Bronchial epithelial cell (primary cell): ENCODE measurements at regions not wholly inside any gene's neighbourhood (a gene's known extent, or its start where the extent isn't known, plus 50 kb on each side); places are given as distances from the start of the nearest gene placed in this dataset.

Source experiments
- DNase-seq: peaks from one replicate; pipeline ENCODE4 v3.0.0-alpha.2; 2010; ENCODE audit warnings: low read depth
- FAIRE-seq: peaks from 2 replicates; lab custom pipeline; 2011; peaks lifted over from hg19 to GRCh38; lab: Jason Lieb, UNC
- H3K27me3 ChIP-seq: 2 replicates; pipeline ENCODE4 v1.5.1; 2011; ENCODE audit warnings: low read length; ENCODE audit not compliant: control insufficient read depth, insufficient read depth
- H3K36me3 ChIP-seq: 2 replicates; pipeline ENCODE4 v1.5.1; 2011; ENCODE audit warnings: low read length; ENCODE audit not compliant: control insufficient read depth, insufficient read depth
- H3K4me3 ChIP-seq: 2 replicates; pipeline ENCODE4 v1.5.1; 2011; ENCODE audit warnings: mild to moderate bottlenecking, low read depth, low read length, control low read depth
- TF ChIP-seq, protein P1 (sequence below): IDR thresholded peaks from 2 replicates; pipeline ENCODE4 v1.5.1; 2011; ENCODE audit warnings: mild to moderate bottlenecking, moderate library complexity, low read length, control low read depth, inconsistent platforms; ENCODE audit not compliant: insufficient read depth, severe bottlenecking

DNA sequence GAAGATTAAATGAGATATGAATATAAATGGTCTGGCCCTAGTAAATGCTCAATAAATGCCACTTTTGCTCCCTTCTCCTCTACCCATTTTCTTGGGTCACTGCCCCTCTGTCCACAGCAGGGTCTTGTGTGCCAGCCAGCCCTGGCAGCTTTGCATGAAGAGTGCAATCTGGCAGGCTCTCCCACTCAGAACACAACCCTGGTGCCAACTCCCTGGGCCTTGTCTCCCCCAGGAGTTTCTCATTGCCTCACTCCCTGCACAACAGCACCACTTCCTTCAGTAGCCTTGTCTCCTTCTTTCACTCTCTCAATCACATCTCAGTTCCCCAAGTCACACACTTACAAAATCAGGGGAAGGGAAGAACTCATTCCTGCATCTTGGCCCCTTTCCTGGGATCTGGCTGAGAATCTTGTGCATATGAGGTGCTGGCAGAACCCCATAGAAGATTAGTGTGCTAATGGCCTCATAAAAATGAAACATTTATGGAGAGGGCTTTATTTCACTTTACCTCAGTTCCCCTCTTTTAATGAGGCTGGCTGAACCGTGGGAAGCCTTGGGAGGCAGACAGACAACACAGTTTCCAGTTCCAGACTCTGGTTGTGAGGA is 445.9 kb upstream of the PROK2 start:
- Histone ChIP-seq H3K4me3 (no peak overlapping the region), H3K27me3 (peaks cover 7% of the 10 kb centered on the region), H3K36me3 (no peaks in the 10 kb centered on the region)
- DNase-seq: no peak
- no peak for FAIRE-seq
- TF ChIP-seq, protein P1, sequence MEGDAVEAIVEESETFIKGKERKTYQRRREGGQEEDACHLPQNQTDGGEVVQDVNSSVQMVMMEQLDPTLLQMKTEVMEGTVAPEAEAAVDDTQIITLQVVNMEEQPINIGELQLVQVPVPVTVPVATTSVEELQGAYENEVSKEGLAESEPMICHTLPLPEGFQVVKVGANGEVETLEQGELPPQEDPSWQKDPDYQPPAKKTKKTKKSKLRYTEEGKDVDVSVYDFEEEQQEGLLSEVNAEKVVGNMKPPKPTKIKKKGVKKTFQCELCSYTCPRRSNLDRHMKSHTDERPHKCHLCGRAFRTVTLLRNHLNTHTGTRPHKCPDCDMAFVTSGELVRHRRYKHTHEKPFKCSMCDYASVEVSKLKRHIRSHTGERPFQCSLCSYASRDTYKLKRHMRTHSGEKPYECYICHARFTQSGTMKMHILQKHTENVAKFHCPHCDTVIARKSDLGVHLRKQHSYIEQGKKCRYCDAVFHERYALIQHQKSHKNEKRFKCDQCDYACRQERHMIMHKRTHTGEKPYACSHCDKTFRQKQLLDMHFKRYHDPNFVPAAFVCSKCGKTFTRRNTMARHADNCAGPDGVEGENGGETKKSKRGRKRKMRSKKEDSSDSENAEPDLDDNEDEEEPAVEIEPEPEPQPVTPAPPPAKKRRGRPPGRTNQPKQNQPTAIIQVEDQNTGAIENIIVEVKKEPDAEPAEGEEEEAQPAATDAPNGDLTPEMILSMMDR: no peak

DNA sequence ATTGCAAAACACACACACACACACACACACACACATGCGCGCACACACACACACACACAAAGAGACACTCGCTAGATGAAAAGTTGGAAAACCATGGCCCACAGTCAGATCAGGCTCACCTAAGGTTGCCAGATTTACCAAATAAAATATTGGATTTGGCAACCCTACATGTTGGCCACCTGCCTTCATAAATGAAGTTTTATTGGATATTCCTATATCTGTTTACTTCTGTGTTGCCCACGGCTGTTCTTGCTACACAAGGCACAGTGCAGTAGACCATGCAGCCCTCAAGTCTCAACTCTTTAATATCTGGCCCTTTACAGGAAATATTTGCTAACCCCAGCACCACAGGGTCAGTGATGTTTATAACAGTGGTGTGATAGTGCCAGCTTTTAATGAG is 445.0 kb upstream of the PROK2 start:
- FAIRE-seq: no peak
- H3K4me3 ChIP-seq: no peak overlapping the region
- H3K36me3 ChIP-seq: no peaks in the 10 kb centered on the region
- peaks cover 7% of the 10 kb centered on the region for H3K27me3 ChIP-seq
- no peak for DNase-seq
- TF ChIP-seq, protein P1: no peak

DNA sequence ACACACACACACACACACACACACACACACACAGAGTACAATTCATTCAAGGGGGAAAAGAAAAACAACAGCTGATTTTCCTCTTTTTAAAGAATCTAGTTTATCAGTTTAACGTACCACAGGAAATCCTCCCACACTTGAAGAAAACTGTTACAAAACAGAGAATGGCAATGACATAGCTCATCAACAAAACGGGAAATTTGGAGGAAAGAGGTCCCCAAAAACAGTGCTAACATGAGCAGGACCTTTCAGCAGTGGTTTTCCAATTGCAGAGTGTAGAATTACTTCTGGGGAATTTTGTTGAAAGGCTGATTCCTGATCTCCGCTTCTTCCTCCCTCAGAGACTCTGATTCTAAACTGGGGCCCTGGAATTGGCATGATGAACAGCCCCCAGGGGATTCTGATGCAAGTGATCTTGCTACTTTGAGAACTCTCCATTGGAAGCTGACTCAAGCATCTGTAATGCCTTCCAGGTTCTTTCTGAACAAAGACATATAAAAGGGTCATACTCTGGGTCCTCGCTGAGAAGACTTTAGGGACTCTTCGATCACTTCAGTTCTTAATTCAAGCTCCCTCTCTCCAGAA is 442.6 kb upstream of the PROK2 start:
- no peaks in the 10 kb centered on the region for H3K36me3 ChIP-seq
- TF ChIP-seq, protein P1: no peak
- no peak for DNase-seq
- no peak overlapping the region for H3K4me3 ChIP-seq
- no peak for FAIRE-seq
- peaks cover 7% of the 10 kb centered on the region for H3K27me3 ChIP-seq

DNA sequence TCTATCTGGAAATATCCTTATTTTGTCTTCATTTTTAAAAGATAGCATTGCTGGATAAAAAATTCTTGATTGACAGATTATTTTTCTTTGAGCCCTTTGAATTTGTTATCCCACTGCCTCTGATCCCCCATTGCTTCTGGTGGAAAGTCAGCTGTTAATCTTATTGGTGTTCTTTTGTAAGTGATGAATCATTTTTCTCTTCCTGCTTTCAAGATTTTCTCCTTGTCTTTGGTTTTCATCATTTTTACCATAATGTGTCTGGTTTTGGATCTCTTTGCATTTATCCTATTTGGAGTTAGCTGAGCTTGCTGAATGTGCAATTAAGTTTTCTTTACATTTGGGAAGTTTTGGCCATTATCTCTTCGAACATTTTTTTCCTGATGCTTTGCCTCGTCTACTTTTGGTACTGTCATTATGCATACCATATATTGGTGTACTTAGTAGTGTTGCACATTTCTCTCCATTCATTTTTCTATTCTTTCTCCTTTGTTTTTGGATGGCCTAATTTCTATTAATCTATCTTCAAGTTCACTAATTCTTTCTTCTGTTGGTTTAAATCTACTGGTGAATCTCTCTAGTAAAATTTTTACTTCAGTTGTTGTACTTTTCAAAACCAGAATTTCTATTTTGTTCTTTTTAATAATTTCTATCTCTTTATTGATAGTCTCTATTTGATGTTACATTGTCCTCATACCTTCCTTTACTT is 440.0 kb upstream of the PROK2 start:
- H3K36me3 ChIP-seq: no peaks in the 10 kb centered on the region
- DNase-seq: no peak
- FAIRE-seq: no peak
- H3K4me3 ChIP-seq: no peak overlapping the region
- TF ChIP-seq, protein P1: no peak
- H3K27me3 ChIP-seq: peaks cover 7% of the 10 kb centered on the region

DNA sequence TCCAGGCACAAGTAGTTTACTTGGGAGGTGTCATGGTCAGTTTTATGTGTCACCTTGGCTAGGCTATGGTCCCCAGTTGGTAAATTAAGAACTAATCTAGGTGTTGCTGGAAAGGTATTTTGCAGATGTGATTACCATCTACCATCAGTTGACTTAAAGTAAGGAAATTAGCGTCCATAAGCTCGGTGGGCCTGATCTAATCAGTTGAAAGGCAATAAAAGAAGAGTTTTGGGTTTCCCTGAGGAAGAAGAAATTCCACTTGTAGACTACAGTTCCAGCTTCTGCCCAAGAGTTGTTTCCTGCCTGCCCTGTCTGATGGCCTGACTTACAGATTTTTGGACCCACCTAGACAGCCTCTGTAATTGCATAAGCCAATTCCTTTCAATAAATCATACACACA is 438.7 kb upstream of the PROK2 start:
- Histone ChIP-seq H3K36me3 (no peaks in the 10 kb centered on the region), H3K4me3 (no peak overlapping the region), H3K27me3 (peaks cover 3% of the 10 kb centered on the region)
- TF ChIP-seq, protein P1: no peak
- no peak for FAIRE-seq
- DNase-seq: no peak

DNA sequence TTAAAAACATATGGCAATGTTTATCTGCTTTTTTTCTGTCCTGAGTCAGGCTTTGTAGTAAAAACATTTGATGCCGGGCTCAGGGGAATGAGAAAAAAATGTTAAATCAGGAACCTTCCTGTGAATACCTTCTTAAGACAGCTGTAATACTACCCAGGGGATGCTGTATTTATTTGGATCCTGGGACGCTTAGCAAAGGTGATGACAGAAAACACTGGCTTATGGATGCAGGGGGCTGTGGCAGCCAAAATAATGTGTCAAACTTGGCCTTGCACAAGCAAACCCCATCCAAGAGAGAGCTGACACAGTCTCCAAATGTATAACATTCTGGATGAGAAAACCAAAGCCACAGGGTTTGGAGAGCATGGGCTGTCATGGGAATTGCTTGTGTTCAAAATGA is 438.2 kb upstream of the PROK2 start:
- DNase-seq: no peak
- TF ChIP-seq, protein P1: no peak
- FAIRE-seq: no peak
- Histone ChIP-seq H3K36me3 (no peaks in the 10 kb centered on the region), H3K27me3 (peaks cover under 1% of the 10 kb centered on the region), H3K4me3 (no peak overlapping the region)
